Prostate gland (tissue), 2 donors: ENCODE measurements at regions not wholly inside any gene's neighbourhood (a gene's known extent, or its start where the extent isn't known, plus 50 kb on each side); places are given as distances from the start of the nearest gene placed in this dataset.
A peak's percentile ranks its signal among the peaks of the same experiment; 100 is the strongest.

Experiments
- DNase-seq: peaks from one replicate; pipeline ENCODE4 v3.0.0-alpha.2; 2019; ENCODE audit warnings: low spot score
- H3K27ac ChIP-seq, 2 donors: fragments of 200-600 bp; sonication (generic); 2 replicates each; pipeline ENCODE4 v1.5.1; 2017 to 2019
- H3K27me3 ChIP-seq: fragments of 200-600 bp; sonication (generic); replicated peaks from 2 replicates; pipeline ENCODE4 v1.5.1; 2019; ENCODE audit not compliant: insufficient read depth
- H3K36me3 ChIP-seq, 2 donors: fragments of 200-600 bp; sonication (generic); 1 replicate in 1 of 2; 2 replicates in 1 of 2; pipeline versions ENCODE4 v1.5.1 to v1.8.1; 2017 to 2019
- H3K4me1 ChIP-seq: fragments of 200-600 bp; sonication (generic); replicated peaks from 2 replicates; pipeline ENCODE4 v1.5.1; 2019
- H3K4me3 ChIP-seq, 2 donors: fragments of 200-600 bp; sonication (generic); 2 replicates each; pipeline ENCODE4 v1.5.1; 2017 to 2019
- H3K9me3 ChIP-seq: fragments of 200-600 bp; sonication (generic); 2 replicates; pipeline ENCODE4 v1.5.1; 2017
- POLR2A ChIP-seq: fragments of 450-650 bp; IDR thresholded peaks from one replicate; pipeline ENCODE4 v1.6.1; 2016; ENCODE audit warnings: antibody characterized with exemption, mild to moderate bottlenecking
- POLR2AphosphoS5 ChIP-seq: sonication (generic); formaldehyde crosslinking; IDR thresholded peaks from one replicate; pipeline ENCODE4 v1.6.1; 2017; ENCODE audit warnings: antibody characterized with exemption
- WGBS: methylation state at CpG from one replicate; pipeline ENCODE4 v1.1.5; 2018; 5-methylcytosine and 5-hydroxymethylcytosine counted together
- intact Hi-C: fragments of 100-400 bp; cut with DNase I; formaldehyde crosslinking; loops from one replicate; pipeline ENCODE4 v1.14.2; 2022
- TF ChIP-seq, protein P1 (sequence below), 4 experiments: fragments of 200-600 bp in 2 of 4; fragments of 450-650 bp in 2 of 4; sonication (generic) in 2 of 4; IDR thresholded peaks; 1 replicate in 3 of 4; 2 replicates in 1 of 4; pipeline ENCODE4 v1.5.1; 2016 to 2019; ENCODE audit warnings: antibody characterized with exemption in 4 of 4, mild to moderate bottlenecking in 2 of 4, moderate library complexity in 2 of 4

DNA sequence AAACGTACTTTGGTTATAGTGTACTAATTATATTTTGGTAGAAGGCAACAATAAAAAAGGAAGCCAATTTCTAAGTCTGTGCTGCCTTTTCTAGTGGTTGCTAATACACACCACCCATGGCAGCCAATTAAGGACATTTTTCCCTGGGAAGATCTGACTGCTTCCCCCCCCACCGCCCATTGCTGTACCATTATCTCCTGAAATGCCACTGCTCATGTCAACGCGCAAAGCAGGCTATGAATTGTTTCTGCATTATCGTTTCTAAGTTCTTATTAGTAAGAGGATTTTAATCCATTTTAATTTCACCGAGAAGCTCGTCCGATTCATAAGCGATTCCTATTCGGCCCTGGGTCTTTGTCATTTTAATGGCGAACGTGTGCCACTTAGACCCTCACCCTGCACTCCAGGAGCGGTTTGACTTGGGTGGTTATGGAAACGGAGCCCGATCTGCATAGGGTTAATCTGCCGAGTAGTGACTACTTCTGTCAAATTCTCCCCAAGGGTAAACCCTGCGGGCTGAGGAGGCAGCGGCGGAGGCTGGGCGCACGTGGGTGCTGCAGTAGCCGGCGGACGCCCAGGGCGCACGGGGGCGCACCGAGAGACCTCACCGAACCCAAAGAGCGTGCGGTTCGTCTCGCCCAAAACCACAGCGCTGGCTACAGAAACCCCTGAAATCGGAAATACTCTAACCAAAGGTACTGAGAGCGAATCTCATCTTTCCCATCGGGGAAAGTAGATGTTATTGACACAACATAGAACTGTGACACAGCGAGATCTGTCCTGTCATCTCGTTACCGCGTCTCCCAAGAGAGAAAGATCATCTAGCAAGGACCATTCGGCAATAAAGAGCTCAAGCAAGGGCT is 55.8 kb upstream of the SHC3 start:
- H3K4me1 ChIP-seq: no peaks in the 10 kb centered on the region
- intact Hi-C loops: no loop called here
- 13% methylated on average over 42 of the region's 42 CpGs for WGBS
- H3K4me3 ChIP-seq: no peak overlapping the region
- no peak for TF ChIP-seq POLR2A
- no peak for TF ChIP-seq POLR2AphosphoS5
- TF ChIP-seq, protein P1, sequence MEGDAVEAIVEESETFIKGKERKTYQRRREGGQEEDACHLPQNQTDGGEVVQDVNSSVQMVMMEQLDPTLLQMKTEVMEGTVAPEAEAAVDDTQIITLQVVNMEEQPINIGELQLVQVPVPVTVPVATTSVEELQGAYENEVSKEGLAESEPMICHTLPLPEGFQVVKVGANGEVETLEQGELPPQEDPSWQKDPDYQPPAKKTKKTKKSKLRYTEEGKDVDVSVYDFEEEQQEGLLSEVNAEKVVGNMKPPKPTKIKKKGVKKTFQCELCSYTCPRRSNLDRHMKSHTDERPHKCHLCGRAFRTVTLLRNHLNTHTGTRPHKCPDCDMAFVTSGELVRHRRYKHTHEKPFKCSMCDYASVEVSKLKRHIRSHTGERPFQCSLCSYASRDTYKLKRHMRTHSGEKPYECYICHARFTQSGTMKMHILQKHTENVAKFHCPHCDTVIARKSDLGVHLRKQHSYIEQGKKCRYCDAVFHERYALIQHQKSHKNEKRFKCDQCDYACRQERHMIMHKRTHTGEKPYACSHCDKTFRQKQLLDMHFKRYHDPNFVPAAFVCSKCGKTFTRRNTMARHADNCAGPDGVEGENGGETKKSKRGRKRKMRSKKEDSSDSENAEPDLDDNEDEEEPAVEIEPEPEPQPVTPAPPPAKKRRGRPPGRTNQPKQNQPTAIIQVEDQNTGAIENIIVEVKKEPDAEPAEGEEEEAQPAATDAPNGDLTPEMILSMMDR (IDR thresholded peaks at IDR 0.05): peak in 1 of 4 experiments; percentile 9
- no peaks in the 10 kb centered on the region for H3K9me3 ChIP-seq
- no peak overlapping the region for H3K27ac ChIP-seq
- H3K36me3 ChIP-seq: no peaks in the 10 kb centered on the region
- DNase-seq: no peak
- H3K27me3 ChIP-seq: no peaks in the 10 kb centered on the region

DNA sequence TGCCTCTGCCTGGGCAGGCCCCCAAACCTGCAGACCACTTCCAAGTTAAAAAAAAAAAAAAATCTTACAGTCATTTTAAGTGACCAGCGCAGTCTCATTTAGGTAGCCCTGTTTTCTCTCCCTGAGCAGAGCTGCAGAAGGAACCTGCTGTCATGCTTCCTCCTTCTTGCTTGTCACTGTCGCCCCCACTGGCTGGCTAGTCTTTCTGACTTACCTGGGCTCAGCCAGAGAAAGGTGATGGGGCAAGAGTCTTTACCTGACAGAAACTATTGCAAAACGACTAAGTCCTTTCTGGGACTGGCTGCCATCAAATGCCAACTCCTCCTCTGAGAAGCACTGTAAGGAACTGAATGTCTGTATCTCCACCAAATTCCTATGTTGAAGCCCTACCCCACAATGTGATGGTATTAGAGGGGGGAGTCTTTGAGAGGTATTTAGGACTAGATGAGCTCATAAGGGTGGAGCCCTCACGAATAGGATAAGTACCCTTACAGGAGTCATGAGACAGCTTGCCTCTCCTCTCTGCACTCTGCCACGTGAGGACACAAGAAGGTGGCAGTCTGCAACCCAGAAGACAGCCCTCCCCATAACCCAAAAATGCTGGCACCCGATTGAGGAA is 58.4 kb upstream of the SHC3 start:
- 71% methylated on average over 6 of the region's 6 CpGs for WGBS
- no peak overlapping the region for H3K27ac ChIP-seq
- no peaks in the 10 kb centered on the region for H3K4me1 ChIP-seq
- intact Hi-C loops: no loop called here
- no peak for TF ChIP-seq POLR2A
- H3K36me3 ChIP-seq: no peaks in the 10 kb centered on the region
- no peaks in the 10 kb centered on the region for H3K9me3 ChIP-seq
- H3K4me3 ChIP-seq: no peak overlapping the region
- no peak for DNase-seq
- H3K27me3 ChIP-seq: no peaks in the 10 kb centered on the region

DNA sequence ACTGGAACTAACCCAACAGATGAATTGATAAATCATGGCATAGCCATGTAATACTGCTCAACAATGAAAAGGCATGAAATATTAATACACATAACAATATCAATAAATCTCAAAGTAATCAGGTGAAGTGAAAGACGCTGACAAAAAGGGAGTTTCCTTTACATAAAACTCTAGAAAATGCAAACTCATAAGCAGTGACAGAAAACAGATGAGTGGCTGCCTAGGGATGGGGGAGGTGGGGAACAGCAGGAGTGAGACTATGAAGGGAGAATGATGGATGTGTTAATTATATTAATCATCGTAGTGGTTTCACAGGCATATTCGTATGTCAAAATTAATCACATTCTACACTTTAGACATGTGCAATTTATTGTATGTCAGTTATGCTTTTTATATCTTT is 59.8 kb upstream of the SHC3 start:
- no peak overlapping the region for H3K27ac ChIP-seq
- no peak for TF ChIP-seq POLR2AphosphoS5
- TF ChIP-seq POLR2A: no peak
- TF ChIP-seq, protein P1 (IDR thresholded peaks at IDR 0.05): no peak
- WGBS: 93% methylated on average over 3 of the region's 3 CpGs
- no peaks in the 10 kb centered on the region for H3K4me1 ChIP-seq
- no peak overlapping the region for H3K4me3 ChIP-seq
- no peaks in the 10 kb centered on the region for H3K27me3 ChIP-seq
- DNase-seq: no peak
- intact Hi-C loops: no loop called here
- H3K9me3 ChIP-seq: no peaks in the 10 kb centered on the region
- H3K36me3 ChIP-seq: no peaks in the 10 kb centered on the region

DNA sequence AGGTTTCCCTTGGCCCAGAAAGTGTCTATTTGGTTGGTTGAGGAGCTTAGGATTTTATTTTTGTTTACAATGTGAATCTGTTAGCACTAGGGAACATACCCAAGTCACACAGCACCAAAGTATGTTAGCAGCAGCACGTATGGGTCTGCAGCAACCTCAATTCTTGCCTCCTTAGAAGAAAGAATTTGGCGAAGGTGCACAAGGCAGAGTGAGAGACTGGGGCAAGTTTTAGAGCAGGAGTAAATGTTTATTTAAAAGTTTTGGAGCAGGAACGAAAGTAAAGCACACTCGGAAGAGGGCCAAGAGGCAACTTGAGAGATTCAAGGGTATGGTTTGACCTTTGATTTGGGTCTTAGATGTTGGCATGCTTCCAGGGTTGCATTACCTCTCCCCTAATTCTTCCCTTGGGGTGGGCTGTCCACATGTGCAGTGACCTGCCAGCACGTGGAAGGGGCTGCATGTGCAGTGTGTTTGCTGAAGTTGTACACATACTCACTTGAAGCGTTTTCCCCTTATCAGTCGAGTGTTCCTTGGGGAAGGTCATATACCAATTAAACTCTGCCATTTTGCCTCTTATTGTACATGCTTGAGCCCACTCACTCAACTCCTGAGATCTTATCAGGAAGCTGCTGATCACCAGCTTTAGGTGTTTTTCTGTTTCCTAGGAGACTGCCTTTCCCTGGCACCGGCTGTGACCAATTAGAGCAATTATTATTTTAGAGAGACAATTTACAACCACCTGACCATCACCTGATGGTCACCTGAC is 64.9 kb upstream of the SHC3 start:
- no peaks in the 10 kb centered on the region for H3K36me3 ChIP-seq
- H3K4me1 ChIP-seq: no peaks in the 10 kb centered on the region
- H3K27ac ChIP-seq: no peak overlapping the region
- TF ChIP-seq, protein P1 (IDR thresholded peaks at IDR 0.05): no peak
- TF ChIP-seq POLR2A (no peak), POLR2AphosphoS5 (no peak)
- WGBS: 37% methylated on average over 8 of the region's 8 CpGs
- no peaks in the 10 kb centered on the region for H3K9me3 ChIP-seq
- H3K4me3 ChIP-seq: no peak overlapping the region
- DNase-seq: no peak
- intact Hi-C loops: no loop called here
- H3K27me3 ChIP-seq: no peaks in the 10 kb centered on the region

DNA sequence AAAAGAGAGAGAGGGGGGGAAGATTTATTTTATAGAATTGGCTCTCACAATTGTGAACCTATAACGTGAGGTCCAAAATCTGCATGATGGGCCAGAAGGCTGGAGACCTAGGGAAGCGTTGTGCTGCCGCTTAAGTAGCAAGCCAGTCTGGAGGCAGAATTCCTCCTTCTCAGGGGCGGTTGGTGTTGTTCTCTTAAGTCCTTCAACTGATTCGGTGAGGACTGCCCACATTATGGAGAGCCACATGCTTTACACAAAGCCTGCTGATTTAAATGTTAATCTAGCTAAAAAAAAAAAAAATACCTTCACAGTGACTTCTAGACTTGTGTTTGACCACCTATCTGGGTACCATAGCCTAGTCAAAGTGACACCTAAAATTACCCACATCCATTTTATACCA is 64.2 kb upstream of the CKS2 start:
- DNase-seq: no peak
- Histone ChIP-seq H3K36me3 (no peaks in the 10 kb centered on the region), H3K4me3 (no peak overlapping the region), H3K4me1 (no peaks in the 10 kb centered on the region), H3K27me3 (no peaks in the 10 kb centered on the region), H3K27ac (no peak overlapping the region), H3K9me3 (no peaks in the 10 kb centered on the region)
- intact Hi-C loops: no loop called here
- 98% methylated on average over 5 of the region's 5 CpGs for WGBS
- TF ChIP-seq POLR2A (no peak), POLR2AphosphoS5 (no peak)
- TF ChIP-seq, protein P1 (IDR thresholded peaks at IDR 0.05): no peak
